SK-N-SH (cell line): ENCODE measurements at regions not wholly inside any gene's neighbourhood (a gene's known extent, or its start where the extent isn't known, plus 50 kb on each side); places are given as distances from the start of the nearest gene placed in this dataset.
A peak's percentile ranks its signal among the peaks of the same experiment; 100 is the strongest.

Source experiments
- CTCF ChIA-PET: fragments of 300-600, 350-600 bp; formaldehyde crosslinking; extraction: SDS; loops from one replicate; lab custom pipeline; 2021; lab: Yijun Ruan, JAX
- POLR2A ChIA-PET: fragments of 350-600 bp; sonication (Branson Sonifier 250); formaldehyde crosslinking; extraction: SDS; loops from one replicate; lab custom pipeline; 2020; ENCODE audit warnings: antibody characterized with exemption, inconsistent platforms; lab: Yijun Ruan, JAX
- DNase-seq: peaks from one replicate; pipeline ENCODE4 v3.0.0; 2012
- H2AFZ ChIP-seq: fragments of 200-600 bp; sonication (generic); 2 replicates; pipeline ENCODE4 v1.8.1; 2016; ENCODE audit warnings: antibody characterized with exemption, mild to moderate bottlenecking, low read depth
- H3F3A ChIP-seq: fragments of 200-600 bp; sonication (generic); replicated peaks from 2 replicates; pipeline ENCODE3; 2016; ENCODE audit warnings: antibody characterized with exemption, mild to moderate bottlenecking; ENCODE audit not compliant: insufficient read depth
- H3K27ac ChIP-seq, 2 experiments: fragments of 200-500 bp in 1 of 2; fragments of 200-600 bp in 1 of 2; sonication (Bioruptor generic) in 1 of 2; sonication (generic), shearing (Covaris generic) in 1 of 2; 2 replicates each; pipeline versions ENCODE4 v1.5.1 to v1.6.1; 2014 to 2016; ENCODE audit warnings: low read depth in 2 of 2, inconsistent platforms in 1 of 2, low read length in 1 of 2, mild to moderate bottlenecking in 1 of 2, mixed read lengths in 1 of 2
- H3K27me3 ChIP-seq: fragments of 200-600 bp; sonication (generic), shearing (Covaris generic); 2 replicates; pipeline ENCODE4 v1.6.1; 2016; ENCODE audit warnings: mixed run types; ENCODE audit not compliant: insufficient read depth
- H3K36me3 ChIP-seq, 2 experiments: fragments of 200-500 bp in 1 of 2; fragments of 200-600 bp in 1 of 2; sonication (Bioruptor generic) in 1 of 2; sonication (generic) in 1 of 2; replicated peaks in 1 of 2; 2 replicates each; pipeline versions ENCODE3 to v1.5.1; 2014 to 2016; ENCODE audit warnings: low read length in 1 of 2, mild to moderate bottlenecking in 1 of 2; ENCODE audit not compliant: insufficient read depth in 2 of 2, control insufficient read depth in 1 of 2
- H3K4me1 ChIP-seq, 2 experiments: fragments of 200-500 bp in 1 of 2; fragments of 200-600 bp in 1 of 2; sonication (Bioruptor generic) in 1 of 2; sonication (generic), shearing (Covaris generic) in 1 of 2; 2 replicates each; pipeline versions ENCODE4 v1.5.1 to v1.6.1; 2014 to 2016; ENCODE audit warnings: low read depth in 1 of 2, low read length in 1 of 2, mixed run types in 1 of 2; ENCODE audit not compliant: insufficient read depth in 2 of 2, control insufficient read depth in 1 of 2
- H3K4me2 ChIP-seq: fragments of 200-600 bp; sonication (generic), shearing (Covaris generic); 2 replicates; pipeline ENCODE4 v1.6.1; 2017; ENCODE audit warnings: mixed run types
- H3K4me3 ChIP-seq, 2 experiments: fragments of 200-500 bp in 1 of 2; fragments of 200-600 bp in 1 of 2; sonication (Bioruptor generic) in 1 of 2; sonication (generic), shearing (Covaris generic) in 1 of 2; 2 replicates each; pipeline versions ENCODE4 v1.5.1 to v1.8.1; 2014 to 2016; ENCODE audit warnings: low read depth in 2 of 2, inconsistent platforms in 1 of 2, low read length in 1 of 2, mild to moderate bottlenecking in 1 of 2, mixed read lengths in 1 of 2, moderate library complexity in 1 of 2
- H3K79me2 ChIP-seq: fragments of 200-600 bp; sonication (generic); 2 replicates; pipeline ENCODE4 v1.8.1; 2017; ENCODE audit warnings: mild to moderate bottlenecking; ENCODE audit not compliant: insufficient read depth
- H3K9ac ChIP-seq: fragments of 200-600 bp; sonication (generic); 2 replicates; pipeline ENCODE4 v1.6.1; 2017; ENCODE audit warnings: mixed run types
- H3K9me2 ChIP-seq: fragments of 200-600 bp; sonication (generic); 2 replicates; pipeline ENCODE4 v1.6.1; 2017; ENCODE audit warnings: mixed run types
- H3K9me3 ChIP-seq: fragments of 200-600 bp; sonication (generic); 2 replicates; pipeline ENCODE4 v1.6.1; 2017; ENCODE audit warnings: mixed run types, mild to moderate bottlenecking, moderate library complexity
- H4K20me1 ChIP-seq: fragments of 200-600 bp; sonication (generic); 2 replicates; pipeline ENCODE4 v1.6.1; 2017; ENCODE audit warnings: mild to moderate bottlenecking, mixed run types; ENCODE audit not compliant: insufficient read depth
- EZH2phosphoT487 ChIP-seq: fragments of 200-600 bp; sonication (generic); IDR thresholded peaks from 2 replicates; pipeline ENCODE4 v1.6.1; 2017; ENCODE audit warnings: low read depth, mixed run types, mild to moderate bottlenecking, antibody characterized with exemption, moderate library complexity, borderline replicate concordance
- FOSL2 ChIP-seq: IDR thresholded peaks from 2 replicates; pipeline ENCODE4 v1.4.0; 2012; ENCODE audit warnings: low read depth, mild to moderate bottlenecking, moderate library complexity, borderline replicate concordance
- GABPA ChIP-seq: IDR thresholded peaks from 2 replicates; pipeline ENCODE4 v1.4.0; 2012; ENCODE audit warnings: low read depth, mild to moderate bottlenecking
- GATA2 ChIP-seq: sonication (generic); formaldehyde crosslinking; IDR thresholded peaks from 2 replicates; pipeline ENCODE4 v1.5.0; 2020; ENCODE audit warnings: mild to moderate bottlenecking, missing genetic modification reagents
- MXI1 ChIP-seq: IDR thresholded peaks from 2 replicates; pipeline ENCODE4 v1.6.1; 2012; ENCODE audit warnings: mild to moderate bottlenecking, low read depth, low read length, improper control_type of control experiment
- NFIC ChIP-seq: IDR thresholded peaks from 2 replicates; pipeline ENCODE4 v1.4.0; 2012; ENCODE audit warnings: borderline replicate concordance
- NRF1 ChIP-seq: IDR thresholded peaks from 2 replicates; pipeline ENCODE4 v1.6.1; 2012; ENCODE audit warnings: low read depth, mild to moderate bottlenecking, low read length
- RCOR1 ChIP-seq: fragments of 150-350 bp; IDR thresholded peaks from 2 replicates; pipeline ENCODE4 v1.6.1; 2017; ENCODE audit warnings: antibody characterized with exemption, low read length
- RFX5 ChIP-seq: IDR thresholded peaks from 2 replicates; pipeline ENCODE4 v1.6.1; 2012; ENCODE audit warnings: mild to moderate bottlenecking, improper control_type of control experiment, low read length
- TEAD4 ChIP-seq: IDR thresholded peaks from 2 replicates; pipeline ENCODE4 v1.4.0; 2012; ENCODE audit warnings: mild to moderate bottlenecking, borderline replicate concordance; ENCODE audit not compliant: insufficient read depth
- YY1 ChIP-seq: IDR thresholded peaks from 2 replicates; pipeline ENCODE4 v1.4.0; 2012; ENCODE audit warnings: low read depth, mild to moderate bottlenecking
- WGBS: methylation state at CpG from one replicate; pipeline ENCODE4 v1.1.6; 2017; ENCODE audit warnings: low lambda C conversion rate; 5-methylcytosine and 5-hydroxymethylcytosine counted together
- TF ChIP-seq, protein P1 (sequence below): fragments of 150-350 bp; IDR thresholded peaks from 2 replicates; pipeline ENCODE4 v1.6.1; 2017; ENCODE audit warnings: antibody characterized with exemption, low read length, low read depth, borderline replicate concordance

DNA sequence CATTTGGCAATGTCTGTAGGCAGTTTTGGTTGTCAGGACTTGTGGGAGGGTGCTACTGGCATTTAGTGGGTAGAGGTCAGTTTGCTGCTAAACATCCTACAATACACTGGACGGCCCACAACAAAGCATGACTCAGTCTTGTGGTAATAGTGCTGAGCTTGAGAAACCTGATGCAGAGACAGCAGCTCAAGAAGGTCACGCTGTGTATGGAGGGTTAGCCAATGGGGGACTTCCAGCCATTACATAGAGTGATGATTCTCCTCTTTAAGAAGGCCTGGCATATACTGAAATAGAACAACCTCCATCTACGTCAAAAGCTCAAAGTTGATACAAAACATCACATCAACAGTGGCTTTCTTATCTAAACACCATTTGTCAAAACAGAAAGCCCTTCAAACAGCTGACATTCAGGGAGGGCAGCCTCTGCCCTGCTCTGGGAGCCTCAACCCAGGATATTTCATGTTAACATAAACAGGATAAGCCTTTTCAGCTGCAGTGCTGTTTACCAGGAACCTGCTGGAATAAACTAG, 143.0 kb downstream of the GPBP1 start (continued):
- TF ChIP-seq, protein P1, sequence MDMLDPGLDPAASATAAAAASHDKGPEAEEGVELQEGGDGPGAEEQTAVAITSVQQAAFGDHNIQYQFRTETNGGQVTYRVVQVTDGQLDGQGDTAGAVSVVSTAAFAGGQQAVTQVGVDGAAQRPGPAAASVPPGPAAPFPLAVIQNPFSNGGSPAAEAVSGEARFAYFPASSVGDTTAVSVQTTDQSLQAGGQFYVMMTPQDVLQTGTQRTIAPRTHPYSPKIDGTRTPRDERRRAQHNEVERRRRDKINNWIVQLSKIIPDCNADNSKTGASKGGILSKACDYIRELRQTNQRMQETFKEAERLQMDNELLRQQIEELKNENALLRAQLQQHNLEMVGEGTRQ = no peak
- no peak for TF ChIP-seq MXI1
- no peak for TF ChIP-seq NRF1
- TF ChIP-seq NFIC = no peak
- TF ChIP-seq TEAD4 = no peak
- TF ChIP-seq FOSL2 = peak; percentile 82
- no peak for TF ChIP-seq YY1
- no peak for TF ChIP-seq EZH2phosphoT487
- TF ChIP-seq RFX5 = no peak
- TF ChIP-seq GATA2 (CRISPR knock-in tag) = no peak

GRCh38 chr5:57315941-57316340, 142.1 kb downstream of the GPBP1 start:
- Histone ChIP-seq H3K9me2 (no peaks in the 10 kb centered on the region), H3K4me1 (no peaks in the 10 kb centered on the region), H3K4me3 (no peak overlapping the region), H3K9me3 (no peaks in the 10 kb centered on the region), H3K4me2 (no peak overlapping the region), H3F3A (no peaks in the 10 kb centered on the region)
- CTCF ChIA-PET = interaction anchor here (1.1 to 1.6 kb wide), 3 partner anchors 14 to 137 kb away, joined by 3 to 5 read pairs (median 4); no protein-coding TSS in a partner anchor
- 83% methylated on average over 3 of the region's 3 CpGs for WGBS
- TF ChIP-seq RCOR1 (no peak), GABPA (no peak), EZH2phosphoT487 (no peak), GATA2 (CRISPR knock-in tag) (no peak)
- TF ChIP-seq, all 33 proteins: peak for 0
- Histone ChIP-seq H2AFZ (no peak overlapping the region), H3K9ac (no peak overlapping the region), H4K20me1 (no peaks in the 10 kb centered on the region), H3K36me3 (no peaks in the 10 kb centered on the region), H3K27ac (no peak overlapping the region), H3K27me3 (no peaks in the 10 kb centered on the region), H3K79me2 (no peaks in the 10 kb centered on the region)
- POLR2A ChIA-PET = no interaction called here
- no peak for DNase-seq
